IPS-15b (cell line): ENCODE measurements at regions not wholly inside any gene's neighbourhood (a gene's known extent, or its start where the extent isn't known, plus 50 kb on each side); places are given as distances from the start of the nearest gene placed in this dataset.

Source experiments
- H3K27me3 ChIP-seq: one replicate; pipeline ENCODE4 v1.6.1; 2013; ENCODE audit warnings: low read length; ENCODE audit not compliant: control insufficient read depth, insufficient read depth
- H3K36me3 ChIP-seq: one replicate; pipeline ENCODE4 v1.6.1; 2013; ENCODE audit warnings: low read length; ENCODE audit not compliant: control insufficient read depth, insufficient read depth
- H3K4me1 ChIP-seq: one replicate; pipeline ENCODE4 v1.6.1; 2013; ENCODE audit warnings: mild to moderate bottlenecking, low read length; ENCODE audit not compliant: control insufficient read depth, insufficient read depth
- H3K4me3 ChIP-seq: one replicate; pipeline ENCODE4 v1.5.1; 2013; ENCODE audit warnings: low read depth, low read length
- H3K9ac ChIP-seq: one replicate; pipeline ENCODE4 v1.6.1; 2013; ENCODE audit warnings: low read depth, mild to moderate bottlenecking, low read length
- H3K9me3 ChIP-seq: one replicate; pipeline ENCODE4 v1.6.1; 2013; ENCODE audit warnings: mild to moderate bottlenecking, low read length; ENCODE audit not compliant: control insufficient read depth, insufficient read depth

DNA sequence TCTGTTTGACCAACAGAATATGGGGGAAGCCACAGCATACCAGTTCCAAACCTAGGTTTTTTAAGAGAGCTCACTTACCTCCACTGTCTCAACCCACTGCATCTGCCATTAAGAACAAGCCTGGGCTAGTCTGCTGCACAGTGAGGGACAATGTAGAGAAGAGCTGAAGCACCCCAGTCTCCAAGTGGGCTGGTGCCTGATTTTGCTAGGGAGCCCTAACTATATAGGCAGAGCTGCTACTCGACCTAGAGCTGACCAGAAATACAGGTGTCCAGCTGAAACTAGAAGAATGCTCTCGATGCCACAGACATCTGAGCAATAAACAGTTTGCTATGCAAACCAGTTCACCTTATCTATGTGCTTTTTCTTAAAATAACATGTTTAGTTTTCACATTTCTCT lies 106.9 kb upstream of the BET1 start:
- H3K4me1 ChIP-seq = no peaks in the 10 kb centered on the region
- H3K4me3 ChIP-seq = no peak overlapping the region
- H3K36me3 ChIP-seq = no peaks in the 10 kb centered on the region
- H3K9ac ChIP-seq = no peak overlapping the region
- no peaks in the 10 kb centered on the region for H3K27me3 ChIP-seq
- no peaks in the 10 kb centered on the region for H3K9me3 ChIP-seq

DNA sequence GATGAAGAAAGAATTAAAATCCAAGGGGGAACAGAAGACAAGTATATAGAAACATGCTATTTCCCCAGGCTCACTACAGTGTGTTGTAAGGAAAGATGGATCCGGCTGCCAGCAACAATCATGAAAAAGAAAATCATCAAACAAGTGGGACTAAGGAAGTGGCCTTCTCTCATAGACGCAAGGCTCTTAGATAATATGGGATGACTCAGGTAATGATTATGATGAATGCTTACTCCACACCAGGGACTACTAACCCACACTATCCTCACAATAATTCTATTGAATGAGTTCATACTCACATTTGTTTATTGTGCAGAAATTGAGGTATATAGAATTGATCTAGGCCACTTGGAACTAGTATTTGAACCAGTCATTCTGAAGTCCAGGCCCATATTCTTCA lies 111.2 kb upstream of the BET1 start:
- H3K4me1 ChIP-seq = no peaks in the 10 kb centered on the region
- no peaks in the 10 kb centered on the region for H3K27me3 ChIP-seq
- no peaks in the 10 kb centered on the region for H3K9me3 ChIP-seq
- no peak overlapping the region for H3K4me3 ChIP-seq
- no peak overlapping the region for H3K9ac ChIP-seq
- no peaks in the 10 kb centered on the region for H3K36me3 ChIP-seq

DNA sequence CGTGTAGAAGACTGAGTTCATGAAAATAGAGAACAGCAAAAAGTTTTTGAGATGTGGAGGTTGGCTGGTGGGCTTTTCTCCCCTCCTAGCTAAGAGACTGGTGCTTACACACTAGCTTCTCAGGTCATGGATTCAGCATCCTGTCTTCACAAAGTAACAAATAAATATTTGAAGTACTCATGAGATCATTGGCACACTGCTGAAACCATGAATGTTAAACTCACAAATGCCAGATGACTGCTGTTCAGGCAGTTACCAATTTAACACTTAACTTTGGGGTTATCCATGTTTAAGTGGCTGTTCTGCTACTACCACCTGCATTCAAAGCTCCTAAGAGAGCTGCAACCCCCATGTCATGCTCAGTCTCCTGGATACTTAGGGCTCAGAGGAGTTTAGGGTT lies 119.0 kb upstream of the BET1 start:
- no peaks in the 10 kb centered on the region for H3K36me3 ChIP-seq
- H3K4me3 ChIP-seq = no peak overlapping the region
- H3K27me3 ChIP-seq = no peaks in the 10 kb centered on the region
- H3K9ac ChIP-seq = no peak overlapping the region
- no peaks in the 10 kb centered on the region for H3K9me3 ChIP-seq
- no peaks in the 10 kb centered on the region for H3K4me1 ChIP-seq

DNA sequence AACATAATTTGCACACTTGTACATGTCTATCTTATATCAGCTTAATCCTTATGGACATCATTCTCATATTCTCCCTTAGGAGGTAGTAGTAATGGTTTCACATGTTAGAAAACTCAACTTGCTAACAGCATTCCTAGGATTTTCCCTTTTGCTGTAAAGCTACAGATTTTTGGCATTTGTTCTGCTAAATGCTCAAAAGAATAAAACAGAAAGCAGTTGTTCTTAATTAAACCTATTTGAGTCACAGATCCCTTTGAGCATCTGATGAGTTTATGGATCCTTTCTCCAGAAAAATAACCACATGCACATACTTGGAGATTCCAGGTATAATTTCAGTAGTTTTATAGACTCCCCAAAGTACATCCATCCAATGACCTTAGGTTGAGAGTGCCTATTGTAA lies 122.9 kb upstream of the BET1 start:
- H3K27me3 ChIP-seq = no peaks in the 10 kb centered on the region
- H3K9me3 ChIP-seq = no peaks in the 10 kb centered on the region
- H3K4me3 ChIP-seq = no peak overlapping the region

DNA sequence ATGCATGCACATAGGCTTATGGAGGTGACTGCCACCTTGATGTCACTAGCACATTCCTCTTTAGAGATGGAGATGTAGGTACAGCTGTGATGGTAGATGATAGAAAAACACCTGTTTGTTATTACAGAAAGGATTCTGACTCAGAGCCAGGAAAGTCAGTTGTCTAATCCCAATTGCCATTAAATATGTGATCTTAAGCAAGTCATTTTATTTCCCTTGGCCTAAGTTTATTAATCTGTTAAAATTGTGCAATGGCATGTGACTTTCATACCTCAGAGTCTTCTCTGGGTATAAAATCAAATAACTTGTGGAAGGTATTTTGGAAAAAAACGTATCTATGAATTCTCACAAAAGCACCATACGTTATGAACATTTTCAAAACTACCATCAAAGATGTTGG lies 123.9 kb upstream of the BET1 start:
- no peak overlapping the region for H3K9ac ChIP-seq
- no peaks in the 10 kb centered on the region for H3K4me1 ChIP-seq
- no peaks in the 10 kb centered on the region for H3K36me3 ChIP-seq
- no peaks in the 10 kb centered on the region for H3K27me3 ChIP-seq
- H3K9me3 ChIP-seq = no peaks in the 10 kb centered on the region
- no peak overlapping the region for H3K4me3 ChIP-seq

More for the DNA sequence above, 122.9 kb upstream of the BET1 start:
- H3K4me1 ChIP-seq = no peaks in the 10 kb centered on the region
- H3K36me3 ChIP-seq = no peaks in the 10 kb centered on the region
- no peak overlapping the region for H3K9ac ChIP-seq

DNA sequence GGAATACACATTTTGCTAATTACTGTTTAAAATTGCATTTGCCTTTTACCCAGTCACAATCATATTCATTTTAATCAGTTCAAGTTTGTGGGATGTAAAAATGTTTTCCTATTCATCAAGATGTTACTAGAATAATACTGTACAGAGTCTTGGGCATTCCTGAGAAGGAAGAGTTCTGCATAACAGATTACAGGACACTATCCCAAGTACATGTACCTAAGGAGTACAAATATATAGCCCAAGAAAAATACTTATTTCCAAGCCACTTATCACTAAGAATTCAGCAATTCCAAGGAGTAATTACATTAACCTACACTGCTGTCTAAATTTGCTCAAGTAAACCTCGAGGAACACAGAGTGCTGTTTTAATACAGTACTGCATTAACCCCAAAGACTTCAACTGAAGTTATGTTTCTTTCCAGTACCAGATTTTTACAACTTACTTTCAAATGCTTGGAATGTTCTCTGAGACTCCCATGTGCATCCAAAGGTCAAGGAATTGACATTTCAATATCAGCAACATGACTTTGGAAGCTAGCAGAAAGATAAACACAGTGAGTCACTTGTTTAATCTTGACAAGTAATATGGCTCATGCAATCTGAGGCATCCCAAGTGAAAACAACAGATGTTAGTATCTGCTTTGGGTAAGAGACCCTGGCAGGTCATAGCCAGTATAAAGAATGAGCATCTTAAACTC lies 125.4 kb upstream of the BET1 start:
- Histone ChIP-seq H3K4me3 (no peak overlapping the region), H3K9ac (no peak overlapping the region)

DNA sequence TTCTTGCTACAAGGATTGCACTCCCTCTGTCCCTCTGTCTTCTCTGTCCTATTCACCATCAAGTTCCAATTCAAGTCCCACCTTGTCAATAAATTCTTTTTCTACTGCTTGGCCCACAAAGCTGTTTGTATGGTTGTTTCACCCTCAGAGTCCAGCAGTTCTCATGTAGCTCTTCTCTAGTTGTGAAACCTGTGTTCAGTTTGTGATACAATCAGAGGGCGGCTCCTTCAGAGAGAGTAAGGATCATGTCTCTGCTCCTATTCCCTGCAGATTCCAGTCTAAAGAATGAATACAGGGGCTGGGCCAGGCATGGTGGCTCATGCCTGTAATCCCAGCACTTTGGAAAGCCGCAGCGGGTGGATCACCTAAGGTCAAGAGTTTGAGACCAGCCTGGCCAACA lies 126.6 kb upstream of the BET1 start:
- Histone ChIP-seq H3K36me3 (no peaks in the 10 kb centered on the region), H3K4me1 (no peaks in the 10 kb centered on the region), H3K9me3 (no peaks in the 10 kb centered on the region), H3K27me3 (no peaks in the 10 kb centered on the region), H3K4me3 (no peak overlapping the region), H3K9ac (no peak overlapping the region)

More for the DNA sequence above, 125.4 kb upstream of the BET1 start:
- Histone ChIP-seq H3K9me3 (no peaks in the 10 kb centered on the region), H3K4me1 (no peaks in the 10 kb centered on the region), H3K27me3 (no peaks in the 10 kb centered on the region), H3K36me3 (no peaks in the 10 kb centered on the region)

DNA sequence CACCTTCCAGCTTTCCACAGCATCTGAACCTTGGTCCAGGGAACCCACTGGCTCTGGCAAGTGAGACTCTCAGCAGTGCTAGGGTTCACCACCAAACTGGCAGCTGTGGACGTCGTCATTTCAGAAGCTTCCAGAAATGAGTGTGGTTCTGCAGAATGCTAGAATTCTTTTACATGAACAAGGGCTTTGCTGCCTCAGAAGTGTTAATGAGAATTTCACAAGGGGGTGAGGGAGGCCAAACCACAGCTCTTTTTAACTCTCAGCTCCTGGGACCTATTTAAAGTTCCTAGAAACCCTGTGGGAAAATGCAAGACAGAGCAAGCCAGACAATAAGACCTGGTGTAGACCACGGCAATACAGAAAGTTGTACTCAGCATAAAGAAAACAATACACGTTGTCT lies 129.3 kb upstream of the BET1 start:
- Histone ChIP-seq H3K9me3 (no peaks in the 10 kb centered on the region), H3K9ac (no peak overlapping the region), H3K4me1 (no peaks in the 10 kb centered on the region), H3K27me3 (no peaks in the 10 kb centered on the region), H3K36me3 (no peaks in the 10 kb centered on the region), H3K4me3 (no peak overlapping the region)

DNA sequence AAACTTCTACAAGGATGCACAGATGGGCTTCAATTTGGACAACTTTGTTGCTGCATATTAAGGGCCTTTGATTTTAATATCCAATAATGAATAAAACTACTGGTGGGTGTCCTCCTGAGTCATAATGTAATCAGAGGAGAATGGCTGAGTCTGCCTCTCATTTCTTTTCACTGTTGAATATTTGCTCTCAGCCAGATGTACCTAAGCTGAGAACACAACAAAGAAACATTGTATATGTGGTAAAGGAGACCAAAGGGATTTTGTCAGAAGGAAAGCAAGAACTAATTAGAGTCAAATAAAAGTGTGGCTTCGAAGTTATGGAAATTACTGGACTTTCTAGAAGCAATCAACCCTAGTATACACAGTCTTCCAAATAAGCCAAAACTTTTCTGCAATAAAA lies 131.0 kb upstream of the BET1 start:
- H3K9me3 ChIP-seq = no peaks in the 10 kb centered on the region
- no peak overlapping the region for H3K9ac ChIP-seq
- no peaks in the 10 kb centered on the region for H3K27me3 ChIP-seq
- no peaks in the 10 kb centered on the region for H3K36me3 ChIP-seq
- no peaks in the 10 kb centered on the region for H3K4me1 ChIP-seq
- no peak overlapping the region for H3K4me3 ChIP-seq

DNA sequence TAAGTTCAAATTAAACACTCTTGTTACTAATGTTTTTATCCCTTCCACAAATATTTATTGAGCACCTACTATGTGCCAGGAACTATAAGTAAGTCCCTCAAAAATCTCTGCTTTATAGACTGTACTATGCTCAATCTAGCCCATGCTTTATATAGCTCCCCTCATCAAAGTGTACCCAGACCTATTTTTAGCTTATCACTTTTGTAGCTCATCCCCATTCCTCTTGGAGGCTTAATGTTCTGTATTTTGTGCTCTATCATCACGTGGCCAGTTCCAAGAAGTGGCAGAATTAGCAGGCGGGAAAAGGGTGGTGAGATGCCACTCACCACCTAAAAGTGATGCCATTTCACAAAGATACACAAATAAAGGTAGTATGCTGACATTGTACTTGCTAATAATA lies 138.1 kb upstream of the BET1 start:
- Histone ChIP-seq H3K4me1 (no peaks in the 10 kb centered on the region), H3K9ac (no peak overlapping the region)

DNA sequence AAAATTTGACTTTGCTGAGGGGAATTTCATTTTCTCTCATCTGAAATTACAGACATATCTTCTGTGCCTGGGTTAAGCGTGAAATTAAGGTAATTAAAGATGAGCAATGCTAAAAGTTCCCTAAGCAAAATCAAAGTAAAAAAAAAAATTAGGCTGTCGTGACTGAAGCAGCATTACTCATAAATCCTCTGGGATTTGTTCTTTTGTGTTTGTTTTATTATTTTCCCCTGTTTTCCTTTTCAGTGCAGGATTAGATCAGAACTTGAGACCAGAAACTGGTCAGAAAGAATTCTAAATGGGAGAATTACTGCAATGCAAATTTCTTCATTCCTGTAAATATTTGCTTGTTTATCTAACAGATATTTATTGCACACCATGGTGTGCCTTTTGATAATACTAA lies 141.4 kb upstream of the BET1 start:
- Histone ChIP-seq H3K36me3 (no peaks in the 10 kb centered on the region), H3K27me3 (no peaks in the 10 kb centered on the region), H3K9me3 (no peaks in the 10 kb centered on the region), H3K4me1 (no peaks in the 10 kb centered on the region), H3K9ac (no peak overlapping the region), H3K4me3 (no peak overlapping the region)

More for the DNA sequence above, 138.1 kb upstream of the BET1 start:
- Histone ChIP-seq H3K36me3 (no peaks in the 10 kb centered on the region), H3K27me3 (no peaks in the 10 kb centered on the region), H3K4me3 (no peak overlapping the region), H3K9me3 (no peaks in the 10 kb centered on the region)

DNA sequence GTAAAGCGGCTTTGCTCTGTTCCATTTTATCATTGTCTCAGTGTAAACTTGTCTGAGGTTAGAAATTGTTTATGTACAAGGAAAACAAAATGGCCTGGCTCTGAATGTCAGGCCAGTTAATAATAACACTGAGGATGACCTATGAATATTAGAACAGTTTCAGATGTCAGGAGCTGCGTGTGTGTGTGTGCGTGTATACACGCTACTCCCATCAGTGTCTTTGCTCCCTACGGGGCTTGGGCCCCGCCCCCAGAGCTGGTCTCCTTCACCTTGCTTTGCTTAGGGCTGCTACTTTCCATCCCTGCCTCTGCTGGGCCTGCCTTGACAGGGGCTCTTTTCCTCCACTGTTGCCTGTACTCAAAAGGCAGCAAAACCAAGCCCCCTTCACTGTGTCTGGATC lies 142.3 kb upstream of the BET1 start:
- no peaks in the 10 kb centered on the region for H3K4me1 ChIP-seq
- H3K27me3 ChIP-seq = no peaks in the 10 kb centered on the region
- H3K9me3 ChIP-seq = no peaks in the 10 kb centered on the region
- H3K4me3 ChIP-seq = no peak overlapping the region
- no peaks in the 10 kb centered on the region for H3K36me3 ChIP-seq
- no peak overlapping the region for H3K9ac ChIP-seq
